Central memory CD4-positive, alpha-beta T cell (primary cell): ENCODE measurements at regions not wholly inside any gene's neighbourhood (a gene's known extent, or its start where the extent isn't known, plus 50 kb on each side); places are given as distances from the start of the nearest gene placed in this dataset.

Source experiments
- DNase-seq: peaks from one replicate; pipeline ENCODE4 v3.0.0; 2022

DNA sequence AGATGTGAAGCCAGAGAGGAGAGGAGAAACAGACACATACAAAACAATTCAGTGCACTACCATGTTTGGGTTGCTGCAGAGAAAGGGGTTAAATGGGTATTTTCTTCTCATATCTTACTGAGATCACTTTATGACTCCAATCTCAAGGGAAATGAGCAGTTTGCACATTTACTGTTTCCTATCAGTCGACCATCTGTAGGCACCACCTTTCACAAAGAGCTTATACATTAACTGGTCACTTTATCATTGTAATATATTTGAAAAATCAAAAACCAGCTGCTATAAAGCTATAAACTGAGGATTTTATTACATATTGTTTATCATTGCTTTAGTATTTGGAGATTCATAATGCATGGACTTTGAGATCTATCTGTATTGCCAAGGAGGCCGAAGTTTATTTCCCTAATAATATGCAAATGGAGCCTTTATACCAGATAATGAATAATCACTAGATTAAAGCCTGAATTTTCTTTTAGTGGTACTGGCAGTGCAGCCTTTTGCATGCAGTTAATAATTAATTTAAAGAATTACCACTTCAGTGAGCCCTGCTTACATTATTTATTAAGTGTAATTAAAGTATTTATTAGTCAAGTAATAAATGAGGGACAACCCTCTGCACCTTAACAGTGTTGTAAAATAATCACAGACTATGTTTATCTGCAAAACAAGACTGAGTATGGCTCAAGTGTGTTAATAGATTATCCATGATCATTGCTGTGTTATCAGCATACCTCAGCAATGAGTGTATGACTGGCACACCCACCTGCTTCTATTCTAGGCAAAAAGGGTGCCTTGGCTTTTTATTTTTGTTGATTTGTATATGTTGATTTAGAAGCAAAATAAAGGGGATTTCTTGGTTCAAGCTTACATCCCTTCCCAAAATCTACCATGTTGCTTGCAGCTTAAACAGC, 167.7 kb upstream of the SLC14A2 start:
- DNase-seq, result no peak

- DNase-seq, result no peak
These were observed 166.4 kb upstream of the SLC14A2 start for GRCh38 chr18:45448871-45449270.

- no peak for DNase-seq
These were observed 165.7 kb upstream of the SLC14A2 start for GRCh38 chr18:45449418-45450227.

DNA sequence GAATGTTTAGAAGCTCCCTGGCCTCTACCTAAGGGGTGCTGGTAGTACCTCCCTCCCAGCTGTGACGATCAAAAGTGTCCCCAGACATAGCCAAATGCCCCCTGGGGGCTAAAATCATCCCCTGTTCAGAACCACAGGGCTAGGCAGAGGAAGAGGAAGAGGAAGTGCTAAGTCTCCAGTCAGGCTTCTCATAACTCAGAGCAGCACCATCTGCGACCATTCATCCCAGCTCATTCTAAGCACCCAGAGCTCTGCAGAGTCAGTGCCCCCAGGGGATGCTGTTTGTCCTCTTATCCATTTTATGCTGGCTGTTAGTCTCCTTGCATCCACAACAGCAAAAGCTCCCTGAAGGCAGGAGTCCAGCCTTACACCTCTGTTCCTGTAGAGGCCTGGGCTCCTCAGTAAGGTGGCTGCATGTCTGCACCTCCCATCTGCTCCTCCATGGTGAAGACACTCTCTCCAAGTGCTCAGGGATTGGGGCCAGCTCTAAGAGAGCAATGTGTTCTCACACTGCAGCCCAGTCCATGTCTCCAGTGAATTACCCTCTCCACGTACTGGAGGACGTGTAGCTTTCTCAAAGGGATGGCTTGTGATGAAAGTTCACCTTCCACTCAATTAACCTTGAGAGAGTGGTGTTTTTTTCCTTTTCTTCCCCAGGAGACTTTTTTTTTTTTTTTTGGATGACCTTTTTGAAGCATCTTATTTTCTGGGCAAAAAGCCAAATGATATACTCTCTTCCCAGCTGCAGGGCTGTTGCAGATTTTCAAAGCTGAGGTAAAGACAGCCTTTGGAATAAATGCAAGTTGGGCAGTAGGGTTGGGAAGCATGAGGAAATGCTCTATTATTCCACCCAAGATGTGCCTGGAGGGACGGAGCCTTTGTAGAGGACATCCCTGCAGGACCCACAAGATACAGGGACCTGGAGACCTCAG, 158.9 kb upstream of the SLC14A2 start:
- no peak for DNase-seq

DNA sequence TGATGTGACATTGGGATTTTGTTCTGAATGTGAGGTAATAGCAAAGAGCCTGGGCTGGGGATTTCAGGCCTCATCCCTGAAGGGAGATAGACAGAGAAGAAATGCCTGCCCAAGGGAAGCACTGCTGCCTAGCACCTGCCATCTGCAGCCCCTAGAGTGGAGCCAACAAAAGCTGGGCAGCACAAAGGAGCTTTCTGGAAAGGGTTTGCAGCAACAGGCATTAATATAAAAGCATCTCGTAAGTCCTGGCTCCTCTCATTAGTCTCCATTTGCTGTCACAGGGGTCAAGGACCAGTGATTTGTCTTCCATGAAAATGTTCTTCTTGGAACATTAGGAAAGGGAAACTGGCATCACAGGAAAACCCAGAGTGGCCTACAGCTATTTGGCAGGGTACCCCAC, 157.2 kb upstream of the SLC14A2 start:
- no peak for DNase-seq

DNA sequence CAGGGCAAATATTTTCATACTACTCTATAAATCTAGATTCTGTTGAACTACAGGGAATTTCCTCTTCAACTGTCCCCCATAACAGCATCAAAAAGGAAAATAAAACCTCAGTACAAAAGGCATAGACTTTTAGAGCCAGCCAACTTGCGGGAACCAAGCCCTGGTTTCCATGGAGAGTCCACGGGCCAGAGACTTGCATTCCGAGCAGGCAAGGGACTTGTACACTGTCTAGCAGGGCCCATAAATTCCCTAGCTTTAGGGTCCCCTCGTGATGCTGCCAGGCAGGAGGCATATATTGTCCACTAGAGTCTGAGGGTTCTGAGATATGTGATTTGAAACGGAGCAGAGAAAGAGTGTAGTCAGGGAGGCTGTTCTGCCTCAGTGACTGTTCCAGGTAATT, 153.1 kb upstream of the SLC14A2 start:
- no peak for DNase-seq

DNA sequence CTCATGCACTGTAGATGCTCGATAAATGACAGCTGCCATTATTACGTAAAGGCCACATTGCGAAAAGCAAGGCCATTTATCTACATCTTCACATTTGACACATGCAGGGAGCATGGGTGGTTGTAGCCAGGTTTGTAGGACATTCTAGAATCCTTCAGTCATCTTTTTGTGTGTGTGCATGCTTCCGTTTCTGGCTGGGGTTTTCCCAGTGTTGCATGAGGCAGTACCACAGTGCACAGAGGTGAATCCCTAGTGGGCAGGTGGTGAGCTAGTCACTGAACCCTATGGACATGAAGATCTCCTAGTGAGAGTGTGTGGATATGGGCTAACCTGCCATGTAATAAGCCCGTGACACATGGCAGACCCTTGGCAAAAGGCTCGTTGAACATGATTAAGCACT, 151.8 kb upstream of the SLC14A2 start:
- no peak for DNase-seq

DNA sequence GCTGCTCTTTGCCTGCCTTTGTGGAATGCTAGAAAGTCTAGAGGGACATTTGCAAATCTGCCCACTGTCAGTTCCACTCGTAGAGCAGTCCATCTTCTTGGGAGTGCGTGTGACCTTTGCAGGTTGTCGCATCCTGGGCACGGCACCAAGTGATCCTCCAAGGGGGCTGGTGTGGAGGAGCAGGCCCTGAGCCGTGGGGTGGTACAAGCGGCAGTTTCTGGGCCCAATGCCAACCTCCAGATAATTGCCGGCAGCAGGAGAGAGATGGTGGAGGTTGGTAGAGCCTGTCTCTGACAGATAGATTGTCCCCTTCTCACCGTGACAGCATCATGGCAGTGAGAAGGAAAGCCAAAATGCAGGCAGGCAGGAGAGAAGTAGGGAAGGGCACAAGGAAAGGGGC, 150.7 kb upstream of the SLC14A2 start:
- DNase-seq, result no peak

DNA sequence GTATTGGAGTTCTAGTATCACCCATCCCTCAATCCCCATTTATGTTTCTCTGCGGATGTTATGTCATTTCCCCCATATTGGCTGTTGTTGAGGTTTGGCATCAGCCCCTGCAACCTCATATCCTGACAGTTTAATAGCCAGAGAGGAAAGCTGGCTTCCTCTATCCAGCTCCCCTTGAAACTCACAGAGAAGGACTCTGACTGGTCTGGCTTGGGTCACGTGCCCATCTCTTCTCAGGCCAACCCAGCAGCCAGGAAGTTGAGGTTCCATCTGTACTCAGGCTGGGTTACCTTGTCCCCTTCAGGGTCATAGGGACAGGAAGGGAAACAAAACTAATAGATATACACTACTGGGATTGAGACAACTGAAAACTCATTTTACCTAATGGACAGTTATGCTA, 148.0 kb upstream of the SLC14A2 start:
- DNase-seq, result no peak

DNA sequence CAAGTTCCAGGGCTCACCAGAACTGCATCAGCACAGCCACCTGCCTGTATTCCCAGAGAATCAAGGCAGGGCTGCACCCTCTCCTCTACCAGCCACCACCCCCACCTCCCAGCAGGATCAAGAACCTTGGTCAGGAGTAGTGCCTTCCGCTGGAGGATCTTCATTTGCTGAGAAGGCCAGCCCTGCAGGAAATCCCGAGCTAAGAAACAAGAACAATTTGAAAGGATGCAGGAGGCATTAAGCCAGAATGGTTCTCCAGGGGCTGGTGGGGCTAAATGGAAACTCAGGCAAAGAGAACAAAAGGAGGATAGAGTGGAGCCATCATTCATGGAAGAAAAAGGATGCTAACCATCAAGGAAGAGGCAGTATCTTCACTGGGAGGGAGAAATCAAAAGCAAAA, 147.3 kb upstream of the SLC14A2 start:
- DNase-seq, result no peak

- DNase-seq, result no peak
These were observed 136.4 kb upstream of the SLC14A2 start for GRCh38 chr18:45478889-45479288.

- no peak for DNase-seq
These were observed 134.9 kb upstream of the SLC14A2 start for GRCh38 chr18:45480219-45481015.

DNA sequence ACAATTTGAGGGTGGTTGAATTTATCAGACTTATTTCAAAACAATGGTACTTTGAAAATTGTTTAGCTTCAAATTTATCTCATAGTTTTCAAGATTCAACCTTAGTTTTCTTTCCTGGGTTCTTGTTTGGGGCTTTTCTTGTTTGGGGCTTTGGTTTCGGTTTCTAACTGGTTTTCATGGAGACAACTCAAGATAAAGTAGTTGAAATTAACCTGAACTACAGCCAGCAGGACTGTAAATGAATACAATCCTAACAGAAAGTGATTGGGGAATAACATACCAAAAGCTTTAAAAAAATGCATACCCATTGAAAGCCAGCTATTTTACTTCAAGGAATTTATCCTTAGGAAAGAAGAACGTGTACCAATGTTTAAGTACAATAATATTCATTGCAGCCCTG, 133.5 kb upstream of the SLC14A2 start:
- no peak for DNase-seq

GRCh38 chr18:45482286-45482685, 133.0 kb upstream of the SLC14A2 start:
- no peak for DNase-seq

GRCh38 chr18:45487581-45487980, 127.7 kb upstream of the SLC14A2 start:
- no peak for DNase-seq

DNA sequence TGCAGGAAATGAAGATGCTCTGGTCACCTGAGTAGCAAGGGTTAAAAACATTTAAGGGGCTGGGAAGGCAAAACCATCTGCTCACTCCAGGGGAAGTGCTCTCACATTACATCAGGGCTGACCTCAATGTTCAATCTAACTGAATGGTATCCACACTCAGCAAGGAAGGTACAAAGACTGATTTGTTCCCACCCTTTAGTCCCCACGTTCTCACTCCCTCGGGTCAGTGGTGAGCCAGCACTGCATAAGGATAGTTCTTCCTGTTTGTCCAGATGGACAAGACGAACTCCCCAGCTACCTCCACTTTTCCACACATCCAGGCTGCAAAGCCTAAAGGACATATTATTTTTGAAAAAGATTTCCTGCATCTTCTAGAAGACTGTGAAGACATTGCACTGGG, 126.6 kb upstream of the SLC14A2 start:
- DNase-seq, result no peak

GRCh38 chr18:45493830-45494229, 121.4 kb upstream of the SLC14A2 start:
- DNase-seq, result no peak

DNA sequence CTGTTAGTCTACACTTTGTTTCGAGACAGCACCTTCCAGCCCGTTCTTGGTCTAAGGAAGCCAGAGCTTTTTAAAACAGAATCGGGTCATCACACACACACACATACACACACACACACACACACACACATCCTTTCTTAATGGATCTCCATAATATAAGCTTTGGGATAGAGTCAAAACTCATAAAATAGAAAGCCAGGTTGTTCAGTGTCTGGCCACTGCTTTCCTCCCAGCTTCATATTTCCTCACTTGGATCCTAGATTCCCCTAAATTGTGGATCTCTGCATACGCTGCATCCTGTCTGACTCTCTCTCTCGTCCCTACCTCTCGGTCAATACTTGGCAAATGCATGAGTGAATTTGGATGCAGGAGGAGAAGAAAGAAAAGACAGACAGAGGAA, 120.5 kb upstream of the SLC14A2 start:
- DNase-seq, result no peak

- DNase-seq, result no peak
These were observed 118.5 kb upstream of the SLC14A2 start for GRCh38 chr18:45496741-45497140.

- DNase-seq, result no peak
These were observed 117.5 kb upstream of the SLC14A2 start for GRCh38 chr18:45497595-45498286.

DNA sequence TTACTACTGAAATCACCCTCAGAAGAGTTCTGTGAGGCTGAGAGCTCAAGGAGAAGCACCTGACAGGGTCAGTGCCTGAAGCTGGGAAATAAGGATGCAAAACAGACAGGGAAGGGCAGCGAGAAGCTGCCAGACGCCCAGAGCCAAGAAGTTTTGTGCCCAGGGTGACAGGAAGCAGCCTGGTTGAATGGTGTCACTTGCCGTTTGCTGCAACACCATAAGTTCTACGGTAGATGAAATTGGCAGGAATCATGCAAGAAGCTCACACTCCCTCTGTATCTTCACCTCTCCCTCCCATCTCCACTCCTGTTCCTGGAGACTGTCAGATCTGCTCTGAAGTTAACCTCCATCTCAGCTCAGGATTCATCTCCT, 117.0 kb upstream of the SLC14A2 start:
- no peak for DNase-seq

- DNase-seq, result no peak
These were observed 111.3 kb upstream of the SLC14A2 start for GRCh38 chr18:45503990-45504389.
